Forelimb muscle (tissue), 1 donor: ENCODE measurements at regions not wholly inside any gene's neighbourhood (a gene's known extent, or its start where the extent isn't known, plus 50 kb on each side); places are given as distances from the start of the nearest gene placed in this dataset.
"Not testable (repeated sequence)": the region's sequence is repeated elsewhere in the genome, so short reads cannot be mapped to it uniquely, and the experiment has no call there.

Experiments used
- DNase-seq: peaks from one replicate; pipeline ENCODE4 v3.0.0-alpha.2; 2013; ENCODE audit warnings: low read depth

DNA sequence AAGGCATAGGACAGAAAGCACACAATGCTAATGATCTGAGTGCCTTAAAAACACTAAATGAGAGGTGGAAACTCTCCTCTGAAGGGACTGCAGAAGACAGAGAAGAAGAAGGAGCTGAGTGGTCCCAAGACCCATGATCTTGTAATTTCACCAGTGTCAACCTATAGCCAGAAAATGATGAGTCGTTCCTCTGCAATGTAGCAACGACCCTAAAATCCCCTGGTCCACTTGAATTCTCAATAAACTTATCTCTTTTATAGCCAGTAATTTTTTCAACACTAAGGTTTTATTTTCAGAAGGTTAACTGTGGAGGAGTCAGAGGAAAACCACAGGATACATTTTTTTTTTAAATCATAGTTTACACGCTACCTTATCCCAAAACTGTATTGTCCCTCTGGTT lies 490.6 kb upstream of the MARCKS start:
- no peak for DNase-seq

DNA sequence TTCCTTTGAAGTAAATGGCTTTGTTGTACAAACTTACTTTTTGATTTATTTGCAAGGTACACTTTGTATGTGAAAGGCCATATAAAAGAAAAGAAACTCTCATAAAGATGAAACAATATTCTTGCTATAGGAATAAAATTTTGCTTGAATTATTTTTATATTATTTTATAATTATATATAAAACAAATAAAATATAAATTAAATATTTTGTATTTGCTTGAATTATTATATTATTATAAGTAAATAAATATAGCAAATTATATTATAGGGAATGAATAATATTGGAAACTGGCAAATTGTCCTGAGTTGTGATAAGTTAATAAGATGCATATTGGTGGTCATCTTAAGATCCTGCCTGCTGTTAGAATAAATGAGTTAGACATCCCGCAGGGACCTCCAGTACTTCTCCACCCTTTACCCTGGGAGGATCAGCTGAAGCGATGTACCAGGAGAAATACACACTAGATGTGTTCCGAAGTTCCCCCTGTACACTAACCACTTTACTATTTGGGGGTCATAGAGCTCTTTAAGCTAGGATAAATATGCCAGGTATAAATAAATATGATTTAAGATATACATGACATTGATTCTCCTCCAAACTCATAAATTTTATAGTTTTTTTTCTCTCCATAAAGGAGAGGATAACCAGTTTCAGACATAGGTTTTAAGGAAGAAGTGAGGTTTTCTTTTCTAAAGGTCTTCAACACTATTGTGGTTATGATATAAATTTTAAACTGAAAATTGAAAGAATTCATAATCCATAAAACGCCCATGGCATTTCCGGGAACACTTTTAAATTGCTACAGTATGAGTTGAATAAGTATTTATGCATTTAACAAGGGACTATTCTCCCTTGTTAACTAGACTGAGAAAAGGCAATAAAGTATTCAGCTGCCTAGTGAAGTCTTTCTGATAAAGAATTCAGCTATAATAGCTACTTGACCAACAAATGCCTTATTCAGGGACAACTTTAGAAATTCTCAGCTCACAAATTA lies 486.3 kb upstream of the MARCKS start:
- DNase-seq: no peak

DNA sequence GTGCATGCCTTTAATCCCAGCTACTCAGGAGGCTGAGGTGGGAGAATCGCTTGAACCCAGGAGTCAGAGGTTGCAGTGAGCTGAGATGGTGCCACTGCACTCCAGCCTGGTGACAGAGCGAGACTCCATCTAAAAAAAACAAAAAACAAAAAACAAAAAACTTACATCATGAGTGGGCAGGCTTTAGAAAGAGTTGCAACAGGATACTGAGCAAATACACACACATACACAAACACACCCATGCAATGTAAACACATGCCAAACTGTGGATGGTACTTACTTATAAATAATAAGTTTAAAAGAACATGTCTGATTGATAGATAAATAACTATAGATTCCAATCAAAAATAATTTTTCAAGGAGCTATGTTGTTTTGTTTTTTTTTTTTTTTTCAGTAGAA lies 481.7 kb upstream of the MARCKS start:
- DNase-seq: not testable (repeated sequence)

DNA sequence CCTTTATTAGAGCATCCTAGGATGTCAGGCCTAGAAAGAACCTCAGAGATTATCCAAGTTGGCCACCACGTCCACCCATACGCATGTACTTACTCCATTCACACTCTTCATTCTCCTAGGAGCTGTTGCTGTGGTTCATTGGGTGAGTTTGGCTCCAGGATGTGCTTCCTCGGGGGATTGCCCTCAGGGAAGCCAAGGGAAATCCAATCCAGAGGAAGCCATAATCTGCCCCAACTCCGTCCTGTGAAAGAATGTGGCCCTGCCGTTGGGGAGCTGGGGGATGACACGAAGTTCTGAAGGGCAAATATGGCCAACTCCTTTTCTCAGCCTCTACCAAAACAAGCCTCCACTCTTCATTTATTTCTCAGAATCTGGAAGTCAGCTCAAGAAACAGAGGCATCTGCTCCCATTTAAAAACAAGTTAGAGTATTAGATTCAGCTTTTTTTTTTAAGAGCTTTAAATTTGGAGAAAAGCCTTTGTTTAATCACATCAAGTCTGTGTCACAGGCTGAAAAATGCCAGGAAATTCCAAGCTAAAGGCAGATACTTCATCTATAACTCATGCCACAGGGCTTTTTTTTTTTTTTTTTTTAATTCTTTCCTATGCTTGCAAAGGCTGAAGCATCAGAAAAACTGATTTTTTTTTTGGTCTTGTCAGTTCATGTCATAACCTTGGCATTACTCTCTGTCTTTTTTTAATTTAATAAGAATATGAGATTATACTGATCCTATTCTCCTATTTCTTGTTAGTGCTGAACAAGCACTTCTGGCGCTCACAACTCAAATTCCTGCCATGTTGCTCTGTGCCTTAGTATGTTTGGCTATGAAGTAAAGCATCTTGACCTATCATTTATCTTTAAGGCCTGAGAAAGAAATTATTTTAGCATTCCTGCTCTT lies 480.9 kb upstream of the MARCKS start:
- no peak for DNase-seq

DNA sequence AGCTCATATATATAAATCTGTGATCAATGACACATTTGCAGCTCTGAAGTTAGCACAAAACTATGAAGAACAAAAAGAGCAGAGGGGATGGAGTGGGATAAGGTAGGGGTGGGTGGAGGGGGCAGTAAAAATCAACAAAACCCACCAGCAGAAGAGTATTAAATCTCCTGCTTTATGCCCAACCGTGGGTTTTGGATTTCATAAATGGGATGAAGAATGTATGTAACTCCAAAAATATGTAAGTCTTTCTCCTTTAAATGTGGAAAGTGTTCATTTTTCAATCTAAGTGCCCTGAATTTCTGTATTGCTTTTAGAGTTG lies 480.3 kb upstream of the MARCKS start:
- no peak for DNase-seq

DNA sequence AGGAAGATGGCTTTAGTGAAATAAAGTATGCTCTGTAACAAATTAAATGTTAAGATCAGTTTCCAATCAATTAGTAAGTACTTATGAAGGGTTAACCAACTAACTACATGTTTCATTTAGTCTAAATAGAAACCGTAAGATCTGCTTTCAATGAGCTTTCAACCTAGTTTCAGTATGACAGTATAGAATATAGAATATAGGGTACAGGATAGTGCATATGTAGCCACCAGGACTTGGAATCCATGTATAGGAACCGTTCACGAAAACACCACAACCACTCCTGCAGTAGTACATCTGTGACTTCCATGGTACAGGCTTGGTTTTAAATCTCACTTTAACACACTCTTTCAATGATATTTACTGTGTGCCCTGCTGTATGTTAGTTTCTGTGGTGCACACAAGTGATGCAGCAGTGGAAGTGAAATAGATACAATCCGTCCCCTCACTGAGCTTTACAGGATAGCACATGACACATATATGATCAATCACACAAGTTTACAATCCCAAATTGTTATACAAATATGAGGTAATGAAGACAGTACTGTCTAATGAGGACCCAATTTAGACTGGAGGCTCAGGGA lies 479.7 kb upstream of the MARCKS start:
- no peak for DNase-seq

DNA sequence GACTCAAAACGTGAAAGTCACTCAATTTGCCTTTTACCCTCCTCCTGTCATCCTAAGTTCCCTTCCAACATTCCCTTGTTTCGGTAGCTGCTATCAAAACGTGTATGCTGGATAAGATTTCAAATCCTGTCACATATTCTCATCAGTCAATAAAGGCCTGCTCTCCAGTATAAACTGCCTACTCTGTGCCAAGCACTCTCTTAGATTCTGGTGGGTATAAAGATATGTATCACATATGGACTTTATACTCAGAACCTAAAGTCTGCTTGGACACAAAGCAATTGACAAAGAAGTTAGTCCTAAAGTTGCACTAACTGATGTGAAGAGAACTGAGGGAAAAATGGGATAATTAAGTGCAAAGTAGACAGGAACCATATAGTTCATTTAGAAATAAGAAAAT lies 476.6 kb upstream of the MARCKS start:
- no peak for DNase-seq

DNA sequence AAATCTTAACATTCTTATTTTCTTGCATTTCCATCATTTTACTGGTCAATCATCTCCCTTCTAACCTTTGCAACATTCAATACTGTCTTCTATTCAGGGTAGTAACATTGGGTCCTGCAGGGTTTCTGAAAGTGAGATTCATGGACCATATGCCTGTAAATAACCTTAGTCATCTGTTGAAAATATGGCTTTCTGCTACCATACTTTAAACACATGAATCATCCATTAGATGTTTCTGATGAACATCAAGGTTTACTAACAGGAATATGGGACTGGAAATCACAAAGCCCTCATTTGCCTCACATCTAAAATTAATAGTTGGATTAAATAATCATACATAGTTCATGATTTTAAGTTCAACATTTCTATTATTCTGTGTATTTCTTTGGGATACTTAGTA lies 475.9 kb upstream of the MARCKS start:
- DNase-seq: no peak

DNA sequence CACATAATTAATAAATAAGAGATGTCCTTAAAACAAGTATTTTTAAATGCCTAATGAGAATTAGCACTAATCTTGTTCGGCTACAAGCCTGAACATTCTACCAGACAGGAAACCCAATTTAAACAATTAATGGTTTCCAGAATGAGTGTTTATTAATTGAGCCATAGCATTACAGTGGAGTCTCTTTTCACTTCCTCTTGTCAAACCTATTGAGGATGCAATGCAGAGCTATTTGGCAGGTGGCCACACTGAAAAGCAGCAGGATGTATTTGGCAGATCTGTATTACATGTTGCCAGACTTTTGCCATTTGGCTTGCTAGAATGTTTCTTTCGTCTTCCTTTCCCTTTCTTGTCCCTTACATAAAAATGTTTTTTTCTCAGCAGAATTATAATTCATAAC lies 475.2 kb upstream of the MARCKS start:
- no peak for DNase-seq

DNA sequence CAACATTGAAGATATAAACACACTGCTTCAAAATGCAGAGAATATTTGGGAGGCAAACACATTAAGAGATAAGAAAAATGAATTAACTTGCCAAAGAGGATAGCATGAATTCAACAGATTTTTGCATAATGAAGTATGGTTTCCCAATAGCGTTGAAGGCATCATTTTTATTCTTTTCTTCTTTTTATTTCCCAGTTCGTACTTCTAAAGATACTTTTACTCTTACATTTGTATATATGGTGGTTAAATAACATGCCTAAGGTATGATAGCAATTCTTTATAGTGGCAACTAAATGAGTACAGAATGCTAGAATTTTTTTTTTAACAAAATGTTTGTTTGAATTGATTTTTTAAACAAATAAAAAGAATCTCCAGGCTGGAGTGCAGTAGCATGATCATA lies 473.4 kb upstream of the MARCKS start:
- no peak for DNase-seq

DNA sequence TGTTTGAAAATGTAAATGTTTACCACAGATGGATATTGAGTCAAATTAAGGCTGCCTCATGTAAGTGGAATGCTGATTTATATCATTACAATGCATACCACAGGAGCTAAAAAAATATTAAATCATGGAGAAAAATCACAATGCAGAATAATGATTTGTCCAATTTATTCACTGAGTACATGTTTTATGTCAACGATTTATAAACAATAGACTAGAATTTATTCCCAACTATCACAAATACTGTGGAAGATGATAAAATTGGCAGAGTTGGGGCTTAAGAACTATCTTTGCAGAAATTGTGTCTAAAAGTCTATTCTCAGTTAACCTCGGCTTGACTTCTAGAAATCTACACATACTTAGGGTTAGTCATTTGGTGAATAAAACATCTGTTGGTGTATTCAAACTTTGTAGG lies 472.1 kb upstream of the MARCKS start:
- DNase-seq: no peak

DNA sequence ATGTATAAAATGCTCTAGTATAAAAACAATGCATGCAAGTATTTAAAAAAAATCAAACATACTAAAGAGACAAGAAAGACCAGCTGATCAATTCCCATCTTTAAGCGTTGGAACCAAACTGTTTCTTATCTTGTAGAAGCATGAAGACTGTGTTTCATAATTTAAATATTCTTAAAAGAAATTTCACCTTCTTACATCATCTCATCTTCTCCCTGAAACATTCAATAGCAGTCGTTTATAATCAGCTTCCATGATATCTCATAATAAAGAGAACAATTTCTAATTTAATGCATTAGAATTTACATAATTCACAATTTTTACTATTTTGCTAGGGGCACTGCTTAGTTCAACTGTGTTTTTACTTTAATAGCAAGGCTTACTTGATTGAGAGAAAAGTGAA lies 468.1 kb upstream of the MARCKS start:
- no peak for DNase-seq

DNA sequence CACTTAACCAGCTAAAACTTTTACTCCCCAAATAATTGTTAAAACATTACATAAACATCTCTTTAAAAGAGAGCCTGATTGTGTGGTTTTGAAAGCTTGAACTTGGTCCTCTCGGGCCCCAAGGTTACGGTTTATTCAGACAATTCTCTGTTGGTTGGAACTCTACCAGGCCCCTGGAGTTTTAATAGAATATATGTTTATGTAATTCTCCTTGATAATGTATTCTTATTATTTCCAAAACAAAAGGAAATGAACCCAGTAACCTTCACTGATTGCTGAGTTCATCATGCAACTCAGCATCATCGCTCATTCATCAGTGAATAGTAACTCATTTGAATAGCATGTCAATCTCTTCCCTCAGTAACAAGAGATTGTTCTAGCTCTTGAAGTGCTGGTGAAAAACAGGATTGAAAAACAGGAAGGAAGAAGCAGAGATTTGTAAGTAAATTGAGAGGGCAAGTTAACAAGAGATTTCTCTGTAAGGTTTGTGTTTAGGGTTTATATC lies 464.5 kb upstream of the MARCKS start:
- no peak for DNase-seq

DNA sequence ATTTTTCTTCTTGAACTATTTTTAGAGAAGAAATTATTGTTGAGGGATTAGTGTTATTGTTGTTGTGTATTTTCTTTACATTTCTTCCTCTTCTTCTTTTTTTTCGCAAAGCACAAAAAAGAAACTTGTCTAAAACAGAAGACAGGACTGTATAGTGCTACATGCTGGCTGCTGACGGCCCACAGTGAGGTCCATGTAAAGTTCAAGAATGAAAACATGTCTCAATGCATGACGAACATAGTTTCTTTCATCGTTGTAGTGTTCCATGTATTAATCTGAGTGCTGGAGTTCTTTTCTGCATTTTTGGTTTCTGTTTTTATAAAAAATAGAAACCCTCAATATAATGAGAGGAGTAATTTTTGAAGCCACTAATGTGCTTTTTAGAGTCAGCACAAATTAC lies 462.9 kb upstream of the MARCKS start:
- peak; percentile 64 for DNase-seq

DNA sequence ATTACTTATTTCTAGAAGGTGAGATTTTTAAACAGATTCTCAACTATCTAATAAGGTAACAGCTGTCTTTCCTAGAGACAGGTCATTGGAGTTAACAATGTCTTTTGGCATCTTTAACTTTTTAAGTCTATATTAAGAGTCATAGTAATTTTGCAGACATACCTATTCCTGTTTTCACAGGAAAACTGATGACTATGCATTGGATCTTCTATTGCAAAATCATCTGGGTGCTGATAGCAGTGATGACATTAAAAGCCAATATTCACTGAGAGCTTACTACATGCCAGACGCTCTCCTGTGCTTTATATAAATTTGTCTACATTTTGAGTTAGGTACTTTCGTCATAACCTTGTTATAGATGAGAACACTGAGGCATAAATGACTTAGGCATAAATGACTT lies 462.4 kb upstream of the MARCKS start:
- DNase-seq: no peak

DNA sequence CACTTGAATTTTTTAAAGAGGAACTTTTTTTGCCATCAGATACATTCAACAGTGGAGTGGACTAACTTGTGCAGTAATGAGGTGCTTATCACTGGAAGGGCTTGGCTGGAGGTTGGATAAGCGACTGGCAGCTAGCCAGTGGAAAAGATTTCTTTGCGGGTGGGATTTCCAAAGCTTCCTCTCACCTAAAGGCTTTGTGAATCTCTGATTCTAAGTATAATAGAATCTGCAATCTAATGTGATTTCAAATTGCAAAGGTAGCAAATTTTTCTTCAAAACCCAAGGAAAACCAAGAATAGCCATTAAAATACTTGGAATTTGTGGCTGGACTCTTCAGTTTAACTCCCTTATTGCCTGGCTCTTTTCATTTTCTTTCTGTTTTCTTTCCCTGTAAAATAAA lies 460.4 kb upstream of the MARCKS start:
- DNase-seq: no peak

DNA sequence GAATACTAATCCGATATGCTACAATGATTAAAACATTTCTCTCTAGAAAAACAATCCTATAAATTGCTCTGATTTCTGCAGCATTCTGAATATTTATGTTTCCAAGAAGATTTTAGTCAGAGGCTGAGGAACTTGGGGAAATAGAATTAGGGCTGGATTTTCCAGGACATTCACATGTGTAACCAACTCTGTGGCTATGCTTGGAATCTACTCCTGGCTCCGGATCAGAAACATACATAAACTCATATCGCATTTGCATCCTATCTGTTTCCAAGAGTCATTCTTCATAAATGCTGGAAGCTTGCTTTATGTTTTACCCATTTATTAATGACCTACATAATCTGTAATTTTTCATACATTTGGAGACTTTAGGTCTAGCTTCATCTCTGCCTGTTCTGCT lies 459.9 kb upstream of the MARCKS start:
- no peak for DNase-seq

DNA sequence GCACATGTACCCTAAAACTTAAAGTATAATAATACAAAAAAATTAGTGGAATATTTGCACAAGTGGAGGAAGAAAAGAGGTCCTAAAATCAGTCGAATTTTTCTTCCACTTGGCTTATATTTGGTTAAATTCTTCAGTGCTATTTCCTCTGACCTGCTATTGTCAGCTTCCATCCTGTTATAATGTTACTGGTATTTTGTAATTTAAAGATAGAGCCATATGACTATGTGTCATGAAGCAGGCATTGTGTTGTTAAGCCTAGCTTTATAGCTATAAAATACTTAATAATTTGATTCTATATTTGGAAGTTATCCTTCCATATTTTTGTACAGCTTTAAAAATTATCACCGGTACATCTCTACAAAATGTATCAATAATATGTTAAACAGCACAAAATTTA lies 455.9 kb upstream of the MARCKS start:
- DNase-seq: no peak

DNA sequence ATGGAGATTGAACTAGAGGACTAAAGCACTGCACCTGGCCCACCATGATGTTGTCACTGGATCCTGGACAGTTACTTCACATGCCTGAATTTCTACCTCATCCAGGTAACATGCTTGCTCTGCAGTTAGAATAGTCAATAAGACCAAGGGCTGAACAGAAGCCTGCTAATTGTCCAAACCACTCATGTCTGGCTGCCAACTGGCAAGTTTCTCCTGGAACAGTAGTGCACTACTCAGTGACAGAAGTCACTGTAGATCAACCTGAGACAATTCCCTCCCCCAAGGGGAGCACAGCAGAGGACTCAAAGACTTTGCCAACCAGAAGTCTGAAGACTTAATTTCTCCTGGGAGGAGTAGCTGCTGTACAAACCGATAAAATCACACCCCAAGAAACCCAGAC lies 454.6 kb upstream of the MARCKS start:
- DNase-seq: no peak

DNA sequence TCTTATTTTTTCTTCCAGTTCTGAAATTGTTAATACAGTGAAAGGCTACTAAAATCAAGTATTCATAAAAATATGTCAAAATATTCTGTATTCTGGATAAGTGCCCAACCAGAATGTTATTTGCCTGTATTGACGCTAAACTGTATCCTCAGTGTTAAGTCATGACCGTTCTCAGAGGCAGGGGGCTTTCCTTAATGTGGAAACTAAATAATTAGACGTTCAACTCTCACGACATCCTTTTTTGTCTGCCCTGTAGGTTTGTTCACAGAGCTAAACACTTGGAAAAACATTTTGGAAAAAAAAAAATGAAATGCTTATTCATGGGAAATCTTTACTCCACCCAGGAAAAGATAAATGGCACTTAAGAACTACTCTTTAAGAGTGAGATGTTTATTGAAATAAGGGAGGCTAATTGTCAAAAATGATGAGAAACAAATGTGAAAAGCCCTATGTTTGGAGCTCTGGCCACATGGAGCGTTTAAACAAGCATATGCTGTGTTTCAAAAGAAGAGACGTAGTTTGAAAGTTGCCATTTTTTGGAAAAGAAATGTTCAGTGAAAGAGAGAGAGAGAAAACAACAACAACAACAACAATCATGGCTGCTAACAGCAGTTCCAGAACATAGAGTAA lies 453.1 kb upstream of the MARCKS start:
- DNase-seq: no peak

DNA sequence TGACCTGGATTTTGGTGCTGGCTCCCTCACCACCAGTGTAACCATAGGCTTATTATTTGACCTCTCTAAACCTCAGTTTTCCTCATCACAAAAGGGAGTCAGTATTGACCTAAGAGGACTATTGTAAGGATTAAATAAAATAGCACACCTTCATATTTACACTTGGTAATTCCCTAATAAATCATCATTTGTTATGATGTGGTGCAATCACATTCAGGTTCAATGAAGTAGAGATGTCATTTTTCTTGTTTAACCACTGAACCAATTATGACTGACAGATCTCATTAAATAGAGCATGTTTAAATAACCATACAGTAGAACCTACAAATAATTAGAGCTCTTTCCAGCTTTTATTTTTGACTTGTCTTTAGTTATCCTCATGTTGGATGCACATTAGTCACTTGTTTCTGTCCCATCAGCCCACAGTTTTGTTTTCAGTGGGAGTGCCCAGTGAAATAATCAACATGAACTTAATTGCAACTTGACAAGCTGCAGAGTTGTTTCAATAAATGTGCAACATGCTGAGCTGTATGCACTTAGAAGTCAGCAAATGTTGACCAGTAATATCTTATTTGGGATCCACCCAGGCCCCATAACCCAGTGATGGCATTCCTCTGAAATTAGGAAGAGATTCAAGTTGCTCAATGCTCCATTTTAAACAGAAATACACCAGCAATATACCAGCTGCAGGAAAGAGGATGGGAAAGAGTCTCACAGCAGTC lies 451.7 kb upstream of the MARCKS start:
- no peak for DNase-seq
